Dermis microvascular lymphatic vessel endothelial cell (primary cell): ENCODE measurements at regions not wholly inside any gene's neighbourhood (a gene's known extent, or its start where the extent isn't known, plus 50 kb on each side); places are given as distances from the start of the nearest gene placed in this dataset.

Source experiments
- DNase-seq, 2 donors: peaks; one replicate each; pipeline versions ENCODE4 v3.0.0 to v3.0.0-alpha.2; 2010; ENCODE audit warnings: low read depth in 2 of 2

GRCh38 chr13:29713839-29714238, 118.4 kb upstream of the SLC7A1 start:
- peak in 1 of 2 donors; percentile 26 for DNase-seq

- DNase-seq = no peak
These were observed 116.3 kb upstream of the SLC7A1 start for GRCh38 chr13:29711776-29712175.

DNA sequence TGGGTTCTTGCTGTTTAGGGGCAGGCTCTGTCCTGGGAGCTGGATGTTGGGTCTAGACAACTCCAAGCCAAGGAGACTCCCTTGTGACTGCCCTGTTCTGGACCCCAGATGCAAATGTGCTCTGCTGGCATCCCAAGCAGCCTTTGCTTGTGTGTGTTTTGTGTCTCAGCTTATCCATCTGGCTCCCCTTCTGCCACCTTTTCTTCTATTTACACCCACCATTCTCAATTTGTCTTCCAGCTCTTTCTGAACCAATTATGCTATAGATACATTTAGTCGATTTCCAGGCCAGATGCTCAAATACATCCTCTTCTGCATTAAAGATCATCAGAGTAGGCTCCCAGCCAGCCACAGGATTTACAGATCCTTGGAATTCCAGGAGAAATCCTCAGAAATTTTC, 115.0 kb upstream of the SLC7A1 start:
- DNase-seq = no peak

- no peak for DNase-seq
These were observed 114.0 kb upstream of the SLC7A1 start for GRCh38 chr13:29709407-29710069.

DNA sequence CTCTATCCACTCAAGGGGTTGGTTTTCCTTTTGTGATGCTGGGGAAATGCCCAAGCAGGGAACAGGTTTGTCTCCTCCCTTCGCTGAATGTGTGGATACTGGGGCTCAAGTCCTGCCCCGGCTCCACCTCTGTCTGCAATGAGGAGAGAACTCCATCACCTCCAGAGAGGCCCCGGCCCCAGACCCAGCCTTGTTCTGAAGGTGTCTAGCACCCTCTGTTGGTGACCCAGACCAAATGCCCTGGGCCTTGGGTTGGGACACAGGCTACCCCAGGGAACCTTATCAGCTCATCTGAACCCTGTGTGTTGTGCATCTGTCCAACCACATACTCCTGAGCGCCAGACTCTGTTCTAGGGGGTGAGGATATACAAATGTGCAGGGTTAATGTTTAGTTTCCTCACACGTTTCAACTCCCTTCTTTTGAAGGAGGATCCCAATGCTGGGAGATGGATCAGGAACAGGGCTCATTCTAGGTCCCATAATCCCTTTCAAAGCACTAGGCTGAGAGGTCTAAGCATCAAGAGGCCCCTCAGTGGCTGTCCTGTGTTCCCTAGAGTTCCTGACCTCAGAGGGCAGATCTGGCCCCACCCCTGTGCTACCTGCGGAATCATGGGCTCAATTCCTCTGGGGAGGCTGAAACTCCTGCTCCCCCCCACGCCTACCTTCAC, 112.5 kb upstream of the SLC7A1 start:
- peak; percentile 15 to 61 for DNase-seq

- DNase-seq = no peak
These were observed 111.4 kb upstream of the SLC7A1 start for GRCh38 chr13:29706923-29707322.

GRCh38 chr13:29704648-29705047, 109.2 kb upstream of the SLC7A1 start:
- no peak for DNase-seq

GRCh38 chr13:29703421-29703820, 107.9 kb upstream of the SLC7A1 start:
- DNase-seq = no peak

DNA sequence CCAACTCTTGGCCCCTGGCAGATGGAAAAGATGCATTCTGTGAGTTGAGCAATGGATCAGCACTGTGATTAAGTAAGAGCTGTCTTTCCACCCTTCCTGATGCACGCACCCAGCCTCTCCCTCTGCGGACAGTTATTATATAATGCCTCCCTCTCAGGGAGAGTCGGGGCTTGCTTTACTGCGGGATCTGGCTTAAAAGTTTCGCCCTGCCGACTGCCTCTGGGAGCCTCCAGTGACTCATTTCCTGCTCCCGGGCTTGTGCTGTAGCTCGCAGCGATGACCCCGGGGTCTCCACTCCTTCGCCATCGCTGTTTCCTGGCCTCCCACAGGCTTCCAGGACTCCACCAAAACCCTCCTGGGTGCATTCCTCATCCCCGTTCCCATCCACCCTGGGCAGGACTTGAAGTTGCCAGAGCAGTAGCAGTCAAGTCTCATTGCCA, 107.4 kb upstream of the SLC7A1 start:
- DNase-seq = peak; percentile 7 to 75

DNA sequence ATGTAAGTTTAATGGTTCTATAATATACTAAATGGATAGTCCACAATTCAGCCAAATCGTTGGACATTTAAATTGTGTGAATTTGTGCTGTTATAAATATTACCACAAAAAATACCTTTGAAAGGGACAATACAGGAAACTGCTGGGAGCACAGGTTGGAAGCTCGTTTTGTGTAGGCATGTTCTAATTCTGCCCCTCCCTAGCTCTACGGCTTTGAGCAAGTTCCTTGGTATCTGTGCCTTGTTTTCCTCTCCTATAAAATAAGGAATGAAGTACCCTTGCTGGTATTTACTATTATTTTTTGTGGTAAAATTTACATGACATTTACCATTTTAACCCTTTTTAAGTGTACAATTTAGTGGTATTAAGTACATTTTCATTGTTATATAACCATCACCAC, 102.6 kb upstream of the SLC7A1 start:
- no peak for DNase-seq

GRCh38 chr13:29696606-29697005, 101.1 kb upstream of the SLC7A1 start:
- no peak for DNase-seq

DNA sequence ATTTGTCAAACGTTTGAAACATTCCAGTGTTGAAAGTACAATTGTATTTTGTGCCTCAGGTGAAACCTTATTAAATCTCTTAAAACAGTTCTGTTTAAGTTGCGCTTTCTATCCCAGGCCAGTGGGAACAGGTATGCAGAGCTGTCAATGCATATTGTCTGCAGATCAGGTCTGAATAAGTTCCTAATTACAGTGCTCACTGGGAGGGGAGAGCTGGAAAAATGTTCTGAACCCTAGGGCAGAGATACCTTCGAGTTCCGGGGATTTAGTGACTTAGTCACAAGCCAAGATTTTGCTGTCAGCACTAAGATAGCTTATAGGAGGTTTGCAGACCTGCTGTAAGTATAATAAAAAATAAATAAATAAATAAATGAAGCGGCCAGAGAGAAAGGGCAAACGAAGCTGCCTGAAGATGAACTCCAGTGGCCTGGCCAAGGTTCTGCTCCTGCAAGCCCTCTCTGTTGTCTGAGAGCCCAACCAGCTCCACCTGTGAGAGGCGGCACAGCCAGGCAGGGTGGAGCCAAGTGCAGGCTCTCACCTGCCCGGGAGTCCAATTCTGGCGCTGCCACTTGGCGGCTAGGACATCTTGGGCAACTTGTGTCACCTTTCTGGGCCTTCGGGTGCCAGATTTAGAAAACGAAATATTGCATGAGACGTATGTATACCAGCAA, 97.9 kb upstream of the SLC7A1 start:
- DNase-seq = no peak

DNA sequence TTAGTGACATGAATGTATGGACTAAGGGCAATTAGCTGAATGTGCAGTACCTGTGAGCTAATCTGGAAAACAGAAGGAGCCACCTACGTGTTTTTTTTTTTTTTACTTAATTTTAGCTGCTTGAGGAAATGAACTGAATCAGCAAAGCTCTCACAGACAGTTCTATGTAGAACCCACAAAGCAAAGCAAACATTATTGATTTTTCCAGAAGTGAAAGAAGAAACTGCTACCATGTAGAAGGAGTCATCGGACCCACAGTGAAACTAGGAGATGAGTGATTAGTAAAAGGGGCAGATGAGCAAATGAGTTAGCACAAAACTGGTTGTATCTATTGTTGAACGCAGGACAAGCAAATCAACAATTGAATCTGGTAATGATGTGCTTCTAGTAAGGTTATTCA, 94.1 kb upstream of the SLC7A1 start:
- DNase-seq = no peak

- DNase-seq = no peak
These were observed 92.7 kb upstream of the SLC7A1 start for GRCh38 chr13:29688193-29688592.

DNA sequence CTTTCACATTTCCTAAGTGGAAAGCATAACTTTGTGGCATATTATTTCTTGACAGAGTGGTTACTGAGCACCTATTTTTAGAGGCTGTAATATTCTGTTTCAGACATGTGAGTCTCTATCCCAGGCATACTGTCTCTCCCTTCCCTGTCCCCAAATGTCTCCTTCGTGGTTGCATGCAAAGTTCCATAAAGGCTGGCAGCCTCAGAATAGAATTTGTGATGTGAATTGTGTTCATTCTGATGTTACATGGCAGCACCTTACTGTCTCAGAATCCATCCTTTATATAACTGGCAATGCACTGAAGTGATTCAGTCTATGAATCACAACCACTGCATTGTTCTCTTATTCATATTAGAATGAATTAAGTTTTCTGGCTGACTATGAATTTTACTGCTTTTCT, 89.0 kb upstream of the SLC7A1 start:
- DNase-seq = no peak

DNA sequence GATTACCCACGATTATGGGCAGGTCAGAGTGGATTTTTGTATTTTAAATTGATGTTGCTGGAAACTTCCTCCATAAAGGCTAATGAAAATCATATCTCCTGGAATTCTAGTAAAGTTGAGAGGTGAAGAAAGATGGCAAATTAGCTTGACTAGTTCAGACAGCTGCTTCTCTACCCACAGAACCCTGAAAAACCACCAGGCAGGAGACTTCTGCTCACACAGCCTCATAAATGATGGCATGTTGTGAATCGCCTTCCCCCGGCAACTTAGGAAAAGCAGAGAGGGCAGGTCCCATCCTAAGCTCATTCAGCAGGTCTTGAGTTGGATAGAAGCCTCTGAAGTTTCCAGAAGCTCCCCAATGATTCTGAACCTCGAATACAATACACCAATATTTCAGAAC, 87.6 kb upstream of the SLC7A1 start:
- DNase-seq = no peak

DNA sequence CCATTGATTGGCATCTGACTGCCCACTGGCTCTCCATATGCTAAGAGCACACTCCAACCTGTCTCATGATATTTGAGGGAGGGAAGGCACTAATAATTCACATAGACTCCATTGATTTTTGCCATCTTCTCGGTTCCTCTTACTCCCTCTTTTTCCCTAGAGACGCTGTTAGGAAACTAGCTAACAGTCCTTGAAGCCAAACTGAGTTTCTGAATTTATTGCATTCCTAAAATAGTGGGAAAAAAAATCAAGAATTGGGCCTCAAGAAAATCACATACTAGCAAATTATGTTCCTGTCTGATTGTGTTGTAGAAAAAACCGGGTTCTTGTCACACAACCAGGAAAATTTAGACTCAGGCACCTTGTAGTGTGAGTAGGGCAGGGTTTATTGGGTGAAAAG, 86.4 kb upstream of the SLC7A1 start:
- no peak for DNase-seq

GRCh38 chr13:29679396-29680053, 84.0 kb upstream of the SLC7A1 start:
- peak; percentile 53 to 67 for DNase-seq

DNA sequence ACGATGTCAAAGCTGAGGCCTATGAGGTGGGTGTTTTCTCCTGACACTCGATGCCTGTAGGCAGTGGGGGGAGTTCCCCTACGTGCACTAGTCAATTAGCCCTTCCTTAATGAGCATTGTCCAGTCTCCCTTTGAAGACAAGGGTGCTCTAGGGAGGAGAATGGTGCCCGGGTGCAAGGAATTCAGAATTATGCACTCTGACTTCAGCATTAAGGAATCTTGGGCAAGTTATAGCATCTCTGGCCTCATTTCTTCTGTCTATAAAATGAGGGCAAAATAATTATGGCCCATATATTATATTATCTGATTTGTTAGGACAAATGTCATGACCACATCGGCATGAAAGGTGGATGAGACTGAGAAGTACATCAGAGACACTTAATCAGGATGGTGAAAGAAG, 82.1 kb upstream of the SLC7A1 start:
- no peak for DNase-seq

GRCh38 chr13:29676941-29677452, 81.5 kb upstream of the SLC7A1 start:
- no peak for DNase-seq

GRCh38 chr13:29676535-29676934, 81.0 kb upstream of the SLC7A1 start:
- no peak for DNase-seq

- no peak for DNase-seq
These were observed 79.0 kb upstream of the SLC7A1 start for GRCh38 chr13:29674532-29674931.
